ENCODE measurements at regions not wholly inside any gene's neighbourhood (a gene's known extent, or its start where the extent isn't known, plus 50 kb on each side); places are given as distances from the start of the nearest gene placed in this dataset.

DNA sequence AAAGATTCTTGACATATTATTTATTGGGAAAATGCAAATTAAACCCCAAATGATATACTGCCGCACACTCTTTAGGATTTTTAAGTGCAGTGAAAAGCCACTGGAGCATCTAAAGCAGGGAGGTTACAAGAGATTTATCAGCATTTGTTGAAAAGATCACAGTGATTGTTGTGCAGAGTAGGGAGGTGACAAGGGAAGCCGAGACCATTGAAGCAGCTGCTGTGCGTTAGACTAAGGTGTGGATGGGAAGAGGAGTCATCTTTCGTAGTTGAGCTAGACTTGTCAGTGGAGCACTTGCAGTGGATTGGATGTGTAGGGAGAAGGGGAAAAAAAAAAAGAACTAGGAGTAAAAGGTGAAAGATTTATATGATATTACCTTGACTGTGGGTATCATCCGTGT lies 854.6 kb downstream of the NTRK3 start:
- TF ChIP-seq, protein P1, sequence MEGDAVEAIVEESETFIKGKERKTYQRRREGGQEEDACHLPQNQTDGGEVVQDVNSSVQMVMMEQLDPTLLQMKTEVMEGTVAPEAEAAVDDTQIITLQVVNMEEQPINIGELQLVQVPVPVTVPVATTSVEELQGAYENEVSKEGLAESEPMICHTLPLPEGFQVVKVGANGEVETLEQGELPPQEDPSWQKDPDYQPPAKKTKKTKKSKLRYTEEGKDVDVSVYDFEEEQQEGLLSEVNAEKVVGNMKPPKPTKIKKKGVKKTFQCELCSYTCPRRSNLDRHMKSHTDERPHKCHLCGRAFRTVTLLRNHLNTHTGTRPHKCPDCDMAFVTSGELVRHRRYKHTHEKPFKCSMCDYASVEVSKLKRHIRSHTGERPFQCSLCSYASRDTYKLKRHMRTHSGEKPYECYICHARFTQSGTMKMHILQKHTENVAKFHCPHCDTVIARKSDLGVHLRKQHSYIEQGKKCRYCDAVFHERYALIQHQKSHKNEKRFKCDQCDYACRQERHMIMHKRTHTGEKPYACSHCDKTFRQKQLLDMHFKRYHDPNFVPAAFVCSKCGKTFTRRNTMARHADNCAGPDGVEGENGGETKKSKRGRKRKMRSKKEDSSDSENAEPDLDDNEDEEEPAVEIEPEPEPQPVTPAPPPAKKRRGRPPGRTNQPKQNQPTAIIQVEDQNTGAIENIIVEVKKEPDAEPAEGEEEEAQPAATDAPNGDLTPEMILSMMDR (IDR thresholded peaks at IDR 0.05): no peak
- TF ChIP-seq POLR2AphosphoS5 (IDR thresholded peaks at IDR 0.05) (no peak), POLR2A (IDR thresholded peaks at IDR 0.05) (no peak), EP300 (IDR thresholded peaks at IDR 0.05) (no peak)

All from suprapubic skin (tissue), 4 donors.